HCT116 (cell line): ENCODE measurements at regions not wholly inside any gene's neighbourhood (a gene's known extent, or its start where the extent isn't known, plus 50 kb on each side); places are given as distances from the start of the nearest gene placed in this dataset.

ENCODE experiments used
- ATAC-seq: fragments of 200-7000 bp; cut with Tn5 transposase; 2 replicates; pipeline ENCODE4 v1.9.1; 2020; ENCODE audit warnings: mild to moderate bottlenecking, moderate library complexity
- BruUV-seq: library from RNA; stranded (reverse); fragments of 400-500 nt; replicated peaks from 2 replicates; lab custom pipeline; 2021; lab: Mats Ljungman, UMichigan
- CTCF ChIA-PET: fragments of 300-600 bp; sonication (Branson Sonifier 250); formaldehyde crosslinking; loops from one replicate; lab custom pipeline; 2021; ENCODE audit warnings: antibody characterized with exemption; lab: Charles Lee
- POLR2A ChIA-PET: fragments of 300-600, 350-600 bp; sonication (Branson Sonifier 250); formaldehyde crosslinking; loops from one replicate; lab custom pipeline; 2021; ENCODE audit warnings: antibody characterized with exemption; lab: Charles Lee
- RAD21 ChIA-PET, 2 experiments: fragments of 300-600 bp; sonication (Branson Sonifier 250); formaldehyde crosslinking; loops; one replicate each; lab custom pipeline; 2023; ENCODE audit warnings: low total read pairs in 2 of 2; ENCODE audit not compliant: uncharacterized antibody in 2 of 2, unreplicated experiment in 2 of 2, low non-redundant PET in 1 of 2; lab: Charles Lee
- DNase-seq: peaks from one replicate; pipeline ENCODE4 v3.0.0-alpha.2; 2010; ENCODE audit warnings: low read depth, low spot score
- H2AFZ ChIP-seq: fragments of 200-600 bp; shearing (Covaris generic), sonication (generic); 2 replicates; pipeline ENCODE4 v1.6.1; 2017; ENCODE audit warnings: low read depth, mixed run types, mixed read lengths, antibody characterized with exemption, low read length; ENCODE audit not compliant: poor library complexity, severe bottlenecking
- H3K27ac ChIP-seq: 2 replicates; pipeline ENCODE4 v1.5.1; 2012; ENCODE audit warnings: low read depth, low read length
- H3K27me3 ChIP-seq: fragments of 200-600 bp; sonication (generic); 2 replicates; pipeline ENCODE4 v1.6.1; 2016; ENCODE audit warnings: mixed run types, low read length, mixed read lengths; ENCODE audit not compliant: insufficient read depth
- H3K36me3 ChIP-seq, 2 experiments: fragments of 200-500 bp in 1 of 2; fragments of 200-600 bp in 1 of 2; sonication (Bioruptor generic) in 1 of 2; sonication (generic) in 1 of 2; 2 replicates each; pipeline versions ENCODE4 v1.5.1 to v1.6.1; 2014 to 2016; ENCODE audit warnings: low read length in 2 of 2, inconsistent platforms in 1 of 2, mixed read lengths in 1 of 2, mixed run types in 1 of 2; ENCODE audit not compliant: insufficient read depth in 2 of 2, control insufficient read depth in 1 of 2
- H3K4me1 ChIP-seq, 2 experiments: fragments of 200-600 bp in 1 of 2; sonication (generic) in 1 of 2; 2 replicates each; pipeline versions ENCODE4 v1.5.1 to v1.6.1; 2012 to 2017; ENCODE audit warnings: low read length in 2 of 2, inconsistent platforms in 1 of 2, mild to moderate bottlenecking in 1 of 2, mixed read lengths in 1 of 2, mixed run types in 1 of 2, moderate library complexity in 1 of 2; ENCODE audit not compliant: insufficient read depth in 2 of 2, control insufficient read depth in 1 of 2
- H3K4me2 ChIP-seq: fragments of 200-600 bp; sonication (generic); 2 replicates; pipeline ENCODE4 v1.6.1; 2017; ENCODE audit warnings: mixed run types, low read length, mixed read lengths
- H3K4me3 ChIP-seq, 2 experiments: fragments of 200-600 bp in 1 of 2; sonication (generic) in 1 of 2; replicated peaks in 1 of 2; 2 replicates each; pipeline ENCODE4 v1.5.1; 2011 to 2016; ENCODE audit warnings: low read length in 2 of 2, control low read depth in 1 of 2, low read depth in 1 of 2, mild to moderate bottlenecking in 1 of 2, mixed read lengths in 1 of 2, mixed run types in 1 of 2
- H3K79me2 ChIP-seq: fragments of 200-600 bp; sonication (generic); 2 replicates; pipeline ENCODE4 v1.6.1; 2017; ENCODE audit warnings: mild to moderate bottlenecking, mixed run types, low read length, moderate library complexity, mixed read lengths; ENCODE audit not compliant: insufficient read depth
- H3K9ac ChIP-seq: fragments of 200-600 bp; sonication (generic); 2 replicates; pipeline ENCODE4 v1.6.1; 2016; ENCODE audit warnings: low read length, mixed read lengths
- H3K9me2 ChIP-seq: fragments of 200-600 bp; sonication (generic), shearing (Covaris generic); 2 replicates; pipeline ENCODE4 v1.6.1; 2017; ENCODE audit warnings: mixed run types, mild to moderate bottlenecking, moderate library complexity; ENCODE audit not compliant: insufficient read depth
- H3K9me3 ChIP-seq, 2 experiments: fragments of 200-500 bp in 1 of 2; fragments of 200-600 bp in 1 of 2; sonication (Bioruptor generic) in 1 of 2; sonication (generic) in 1 of 2; 2 replicates each; pipeline ENCODE4 v1.6.1; 2014 to 2017; ENCODE audit warnings: low read length in 2 of 2, mixed read lengths in 2 of 2, inconsistent platforms in 1 of 2, low read depth in 1 of 2, mild to moderate bottlenecking in 1 of 2, mixed run types in 1 of 2, moderate library complexity in 1 of 2; ENCODE audit not compliant: control insufficient read depth in 1 of 2, insufficient read depth in 1 of 2
- H4K20me1 ChIP-seq: fragments of 200-600 bp; sonication (generic), shearing (Covaris generic); 2 replicates; pipeline ENCODE4 v1.6.1; 2017; ENCODE audit warnings: mixed run types, mild to moderate bottlenecking, moderate library complexity; ENCODE audit not compliant: insufficient read depth
- ATF3 ChIP-seq: IDR thresholded peaks from 2 replicates; pipeline ENCODE4 v1.6.1; 2012
- CBX3 ChIP-seq: IDR thresholded peaks from 2 replicates; pipeline ENCODE4 v1.6.1; 2012; ENCODE audit warnings: low read depth
- CTCF ChIP-seq, 3 experiments: fragments of 200-600 bp in 1 of 3; sonication (generic) in 1 of 3; IDR thresholded peaks in 2 of 3; conservative IDR thresholded peaks in 1 of 3; 2 replicates each; pipeline ENCODE4 v1.5.1; 2012 to 2017; ENCODE audit warnings: low read depth in 2 of 3, low read length in 2 of 3, antibody characterized with exemption in 1 of 3, borderline replicate concordance in 1 of 3, control low read depth in 1 of 3, mild to moderate bottlenecking in 1 of 3, mixed read lengths in 1 of 3, mixed run types in 1 of 3, moderate library complexity in 1 of 3; ENCODE audit not compliant: insufficient read depth in 1 of 3
- EGR1 ChIP-seq: IDR thresholded peaks from 2 replicates; pipeline ENCODE4 v1.6.1; 2012; ENCODE audit warnings: low read depth
- EZH2phosphoT487 ChIP-seq: fragments of 200-600 bp; IDR thresholded peaks from 2 replicates; pipeline ENCODE4 v1.6.1; 2018; ENCODE audit warnings: antibody characterized with exemption, borderline replicate concordance
- FOSL1 ChIP-seq: IDR thresholded peaks from 2 replicates; pipeline ENCODE4 v1.6.1; 2012; ENCODE audit warnings: low read depth
- MAX ChIP-seq: IDR thresholded peaks from 2 replicates; pipeline ENCODE4 v1.6.1; 2012
- POLR2AphosphoS5 ChIP-seq: IDR thresholded peaks from 2 replicates; pipeline ENCODE4 v1.6.1; 2011; ENCODE audit warnings: mild to moderate bottlenecking, low read depth, low read length, moderate library complexity
- RAD21 ChIP-seq: IDR thresholded peaks from 2 replicates; pipeline ENCODE4 v1.6.1; 2012; ENCODE audit warnings: low read depth, mild to moderate bottlenecking
- SIN3A ChIP-seq: IDR thresholded peaks from 2 replicates; pipeline ENCODE4 v1.6.1; 2012; ENCODE audit warnings: low read depth
- SP1 ChIP-seq: IDR thresholded peaks from 2 replicates; pipeline ENCODE4 v1.6.1; 2012; ENCODE audit warnings: low read depth
- SRF ChIP-seq: IDR thresholded peaks from 2 replicates; pipeline ENCODE4 v1.6.1; 2012; ENCODE audit warnings: low read depth
- YY1 ChIP-seq: IDR thresholded peaks from 2 replicates; pipeline ENCODE4 v1.6.1; 2011; ENCODE audit warnings: low read length, low read depth, moderate library complexity, mild to moderate bottlenecking; ENCODE audit not compliant: insufficient replicate concordance; ENCODE audit errors: extremely low read depth
- ZFX ChIP-seq: fragments of 450-650 bp; IDR thresholded peaks from 2 replicates; pipeline ENCODE4 v1.6.1; 2017
- ZNF274 ChIP-seq: fragments of 200-500 bp; sonication (Bioruptor generic); IDR thresholded peaks from 2 replicates; pipeline ENCODE4 v1.6.1; 2014; ENCODE audit warnings: mild to moderate bottlenecking, low read depth, low read length, inconsistent platforms
- intact Hi-C: fragments of 100-400 bp; cut with micrococcal nuclease; formaldehyde crosslinking; loops from 2 replicates; pipeline ENCODE4 v1.10.0; 2022

- ATAC-seq, result no peak
- intact Hi-C loops, result no loop called here
- H3K9ac ChIP-seq, result no peak overlapping the region
- H2AFZ ChIP-seq, result no peak overlapping the region
- DNase-seq, result no peak
- no peaks in the 10 kb centered on the region for H3K36me3 ChIP-seq
- no peaks in the 10 kb centered on the region for H3K79me2 ChIP-seq
- H3K9me3 ChIP-seq, result no peaks in the 10 kb centered on the region
- ChIA-PET CTCF (no interaction called here), RAD21 (no interaction called here)
- BruUV-seq, result no TSS peak
- no peak overlapping the region for H3K4me2 ChIP-seq
- TF ChIP-seq ZFX, result no peak
- no peak for TF ChIP-seq RAD21
- no peak for TF ChIP-seq CBX3
- no peak for TF ChIP-seq ATF3
- no peak for TF ChIP-seq CTCF (IDR thresholded peaks at IDR 0.05 in 2 of 3, conservative IDR thresholded peaks at IDR 0.05 in 1 of 3; ENCODE audit: borderline replicate concordance in 1 of 3, insufficient read depth in 1 of 3, low read depth in 2 of 3, low read length in 2 of 3)
- TF ChIP-seq EZH2phosphoT487, result no peak
- TF ChIP-seq MAX, result no peak
- TF ChIP-seq EGR1, result no peak
- TF ChIP-seq SIN3A, result no peak
- TF ChIP-seq SRF, result no peak
- no peak for TF ChIP-seq YY1
- no peak for TF ChIP-seq POLR2AphosphoS5
- TF ChIP-seq SP1, result no peak
- no peak for TF ChIP-seq ZNF274
- no peak for TF ChIP-seq FOSL1
- TF ChIP-seq, all 23 proteins: peak for 0
- Histone ChIP-seq H4K20me1 (no peaks in the 10 kb centered on the region), H3K9me2 (no peaks in the 10 kb centered on the region), H3K27me3 (no peaks in the 10 kb centered on the region), H3K4me1 (no peaks in the 10 kb centered on the region), H3K4me3 (no peak overlapping the region), H3K27ac (no peak overlapping the region)
- POLR2A ChIA-PET, result no interaction called here
These were observed 283.8 kb downstream of the CRLF2 start for GRCh38 chrX:928606-929005.
